ENCODE measurements at regions not wholly inside any gene's neighbourhood (a gene's known extent, or its start where the extent isn't known, plus 50 kb on each side); places are given as distances from the start of the nearest gene placed in this dataset.

DNA sequence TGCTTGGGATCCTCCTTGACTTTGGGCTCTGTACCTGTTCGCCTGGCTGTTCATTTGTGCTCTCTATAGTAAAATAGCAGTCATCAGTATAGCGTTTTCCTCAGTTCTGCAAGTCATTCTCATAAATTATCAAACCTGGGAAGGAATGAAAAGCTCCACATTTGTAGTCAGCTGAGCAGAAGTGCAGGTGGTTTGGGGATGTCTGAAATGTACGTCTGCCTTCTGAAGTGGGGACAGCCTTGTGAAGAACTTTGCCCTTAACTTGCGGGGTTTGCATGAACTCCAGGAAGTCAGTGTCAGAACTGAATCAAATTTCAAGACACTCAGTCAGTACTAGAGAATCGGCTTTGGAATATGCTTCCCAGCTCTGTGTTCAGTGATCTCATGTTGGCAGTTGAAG lies 358.3 kb upstream of the PRKCQ start:
- ChIA-PET CTCF (no interaction called here), POLR2A (no interaction called here)
- DNase-seq (ENCODE audit: extremely low spot score) = no peak
- TF ChIP-seq FOXK2 (IDR thresholded peaks at IDR 0.05) (no peak), ELF4 (IDR thresholded peaks at IDR 0.05) (no peak), L3MBTL2 (conservative IDR thresholded peaks at IDR 0.05) (no peak), TARDBP (IDR thresholded peaks at IDR 0.05) (no peak), NFRKB (IDR thresholded peaks at IDR 0.05) (no peak), CTBP1 (IDR thresholded peaks at IDR 0.05; ENCODE audit: borderline replicate concordance) (no peak), FOXA1 (IDR thresholded peaks at IDR 0.05) (no peak), SUZ12 (IDR thresholded peaks at IDR 0.05) (no peak), BHLHE40 (IDR thresholded peaks at IDR 0.05; ENCODE audit: borderline replicate concordance) (no peak), HDGF (IDR thresholded peaks at IDR 0.05; ENCODE audit: borderline replicate concordance) (no peak), ZNF384 (IDR thresholded peaks at IDR 0.05) (no peak)

DNA sequence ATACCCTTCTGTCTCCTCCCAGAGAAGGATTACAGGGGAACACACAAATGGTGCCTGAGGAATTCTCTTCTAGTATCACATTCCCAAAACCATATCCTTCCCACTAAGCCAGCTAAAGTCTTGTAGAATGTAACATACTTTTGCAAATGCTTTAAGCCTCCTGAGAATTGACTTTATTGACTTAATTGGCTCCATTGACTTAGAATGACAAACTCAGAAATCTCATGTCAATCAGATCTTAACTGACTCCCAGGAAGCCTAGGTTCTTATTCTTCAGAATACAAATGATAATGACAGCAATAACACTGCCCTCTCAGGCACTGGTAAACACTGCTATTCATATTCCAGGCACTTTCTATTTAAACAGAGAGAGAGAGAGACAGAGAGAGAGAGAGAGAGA lies 356.9 kb upstream of the PRKCQ start:
- ChIA-PET CTCF (no interaction called here), POLR2A (no interaction called here)
- TF ChIP-seq FOXK2 (IDR thresholded peaks at IDR 0.05) (no peak), ELF4 (IDR thresholded peaks at IDR 0.05) (no peak), ZNF384 (IDR thresholded peaks at IDR 0.05) (no peak), TARDBP (IDR thresholded peaks at IDR 0.05) (no peak), LEF1 (IDR thresholded peaks at IDR 0.05; ENCODE audit: borderline replicate concordance) (no peak), HDGF (IDR thresholded peaks at IDR 0.05; ENCODE audit: borderline replicate concordance) (no peak), SUZ12 (IDR thresholded peaks at IDR 0.05) (no peak), SP1 (IDR thresholded peaks at IDR 0.05) (no peak), NFRKB (IDR thresholded peaks at IDR 0.05) (no peak), FOXM1 (IDR thresholded peaks at IDR 0.05; ENCODE audit: borderline replicate concordance) (no peak), BHLHE40 (IDR thresholded peaks at IDR 0.05; ENCODE audit: borderline replicate concordance) (no peak), L3MBTL2 (conservative IDR thresholded peaks at IDR 0.05) (no peak), FOXA1 (IDR thresholded peaks at IDR 0.05) (no peak), ARNT (IDR thresholded peaks at IDR 0.05) (no peak)
- TF ChIP-seq, protein P1, sequence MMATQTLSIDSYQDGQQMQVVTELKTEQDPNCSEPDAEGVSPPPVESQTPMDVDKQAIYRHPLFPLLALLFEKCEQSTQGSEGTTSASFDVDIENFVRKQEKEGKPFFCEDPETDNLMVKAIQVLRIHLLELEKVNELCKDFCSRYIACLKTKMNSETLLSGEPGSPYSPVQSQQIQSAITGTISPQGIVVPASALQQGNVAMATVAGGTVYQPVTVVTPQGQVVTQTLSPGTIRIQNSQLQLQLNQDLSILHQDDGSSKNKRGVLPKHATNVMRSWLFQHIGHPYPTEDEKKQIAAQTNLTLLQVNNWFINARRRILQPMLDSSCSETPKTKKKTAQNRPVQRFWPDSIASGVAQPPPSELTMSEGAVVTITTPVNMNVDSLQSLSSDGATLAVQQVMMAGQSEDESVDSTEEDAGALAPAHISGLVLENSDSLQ (IDR thresholded peaks at IDR 0.05) = no peak
- DNase-seq (ENCODE audit: extremely low spot score) = no peak

DNA sequence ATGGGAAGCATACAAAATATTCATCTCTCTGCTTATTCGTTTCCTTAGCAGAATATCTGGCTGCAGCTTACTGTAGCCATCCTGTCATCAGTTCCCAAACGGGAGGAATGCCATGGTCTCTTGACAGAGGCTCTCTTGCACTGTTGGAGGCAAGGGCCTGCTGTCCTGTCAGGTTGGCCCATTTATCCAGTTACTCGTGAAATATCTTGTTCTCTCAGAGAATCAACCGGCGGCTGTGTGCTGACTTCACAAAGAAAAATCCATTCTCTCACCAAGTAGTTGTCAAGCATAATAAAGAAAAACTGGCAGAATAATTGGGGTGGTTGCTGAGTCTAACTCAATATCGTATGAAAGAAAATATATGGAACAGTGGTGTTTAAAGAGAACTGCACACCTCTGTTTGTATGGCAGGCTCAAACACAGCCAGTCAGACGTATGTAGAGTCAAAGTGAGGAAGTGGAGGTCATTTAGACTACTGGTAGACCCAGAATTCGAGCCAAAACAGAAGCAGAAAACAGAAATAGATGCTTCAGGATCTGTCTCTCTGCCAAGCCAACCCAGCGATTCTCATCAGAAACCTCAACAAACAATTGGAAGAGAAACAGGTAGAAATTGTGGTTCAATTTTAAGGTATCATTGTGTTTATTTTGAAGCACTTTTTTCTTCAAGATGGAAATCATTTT lies 349.2 kb upstream of the PRKCQ start:
- DNase-seq (ENCODE audit: extremely low spot score) = no peak
- CTCF ChIA-PET = interaction anchor here (1.0 to 1.7 kb wide), 2 partner anchors 9 to 11 kb away, joined by 3 to 6 read pairs; no protein-coding TSS in a partner anchor
- POLR2A ChIA-PET = no interaction called here
- TF ChIP-seq HDGF (IDR thresholded peaks at IDR 0.05; ENCODE audit: borderline replicate concordance) (no peak), LEF1 (IDR thresholded peaks at IDR 0.05; ENCODE audit: borderline replicate concordance) (no peak), NFRKB (IDR thresholded peaks at IDR 0.05) (no peak), L3MBTL2 (conservative IDR thresholded peaks at IDR 0.05) (no peak), FOXA1 (IDR thresholded peaks at IDR 0.05) (no peak), TARDBP (IDR thresholded peaks at IDR 0.05) (no peak), FOXM1 (IDR thresholded peaks at IDR 0.05; ENCODE audit: borderline replicate concordance) (no peak), SP1 (IDR thresholded peaks at IDR 0.05) (no peak), CTBP1 (IDR thresholded peaks at IDR 0.05; ENCODE audit: borderline replicate concordance) (no peak), ARNT (IDR thresholded peaks at IDR 0.05) (no peak), FOXK2 (IDR thresholded peaks at IDR 0.05) (no peak), BHLHE40 (IDR thresholded peaks at IDR 0.05; ENCODE audit: borderline replicate concordance) (no peak), SUZ12 (IDR thresholded peaks at IDR 0.05) (no peak), ZNF384 (IDR thresholded peaks at IDR 0.05) (no peak), ELF4 (IDR thresholded peaks at IDR 0.05) (no peak)
- TF ChIP-seq, protein P1 (IDR thresholded peaks at IDR 0.05) = no peak

DNA sequence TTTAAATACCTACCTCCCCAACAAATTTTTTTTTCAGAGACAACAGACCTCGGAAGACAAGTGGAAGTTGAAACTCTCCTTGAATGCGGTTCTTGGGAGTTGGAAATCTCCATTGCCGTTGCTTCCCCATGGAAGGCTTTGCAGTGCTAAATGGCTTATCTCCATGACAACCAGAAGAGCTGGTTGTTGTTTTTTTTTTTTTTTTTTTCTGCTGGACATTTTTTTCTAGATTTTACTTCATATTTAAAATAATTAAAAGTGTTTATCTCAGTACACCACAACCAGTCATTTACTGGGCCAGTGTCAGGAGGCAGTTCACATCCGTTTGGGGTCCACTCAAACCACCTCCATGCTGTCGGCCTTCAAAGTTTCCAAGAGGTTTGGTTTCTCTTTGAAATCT lies 348.5 kb upstream of the PRKCQ start:
- ChIA-PET CTCF (interaction anchor here (1.0 to 1.7 kb wide), 2 partner anchors 8 to 10 kb away, joined by 3 to 6 read pairs; no protein-coding TSS in a partner anchor), POLR2A (no interaction called here)
- TF ChIP-seq SP1 (IDR thresholded peaks at IDR 0.05) = no peak
- TF ChIP-seq TARDBP (IDR thresholded peaks at IDR 0.05) = no peak
- no peak for TF ChIP-seq SUZ12 (IDR thresholded peaks at IDR 0.05)
- no peak for TF ChIP-seq FOXA1 (IDR thresholded peaks at IDR 0.05)
- no peak for TF ChIP-seq ARNT (IDR thresholded peaks at IDR 0.05)
- no peak for TF ChIP-seq ELF4 (IDR thresholded peaks at IDR 0.05)
- no peak for TF ChIP-seq ZNF384 (IDR thresholded peaks at IDR 0.05)
- TF ChIP-seq NFRKB (IDR thresholded peaks at IDR 0.05) = no peak
- TF ChIP-seq HDGF (IDR thresholded peaks at IDR 0.05; ENCODE audit: borderline replicate concordance) = no peak
- no peak for TF ChIP-seq FOXM1 (IDR thresholded peaks at IDR 0.05; ENCODE audit: borderline replicate concordance)
- TF ChIP-seq L3MBTL2 (conservative IDR thresholded peaks at IDR 0.05) = no peak
- TF ChIP-seq BHLHE40 (IDR thresholded peaks at IDR 0.05; ENCODE audit: borderline replicate concordance) = no peak
- TF ChIP-seq CTBP1 (IDR thresholded peaks at IDR 0.05; ENCODE audit: borderline replicate concordance) = no peak
- TF ChIP-seq, protein P1 (IDR thresholded peaks at IDR 0.05) = no peak
- TF ChIP-seq LEF1 (IDR thresholded peaks at IDR 0.05; ENCODE audit: borderline replicate concordance) = no peak
- no peak for TF ChIP-seq FOXK2 (IDR thresholded peaks at IDR 0.05)
- no peak for DNase-seq (ENCODE audit: extremely low spot score)

DNA sequence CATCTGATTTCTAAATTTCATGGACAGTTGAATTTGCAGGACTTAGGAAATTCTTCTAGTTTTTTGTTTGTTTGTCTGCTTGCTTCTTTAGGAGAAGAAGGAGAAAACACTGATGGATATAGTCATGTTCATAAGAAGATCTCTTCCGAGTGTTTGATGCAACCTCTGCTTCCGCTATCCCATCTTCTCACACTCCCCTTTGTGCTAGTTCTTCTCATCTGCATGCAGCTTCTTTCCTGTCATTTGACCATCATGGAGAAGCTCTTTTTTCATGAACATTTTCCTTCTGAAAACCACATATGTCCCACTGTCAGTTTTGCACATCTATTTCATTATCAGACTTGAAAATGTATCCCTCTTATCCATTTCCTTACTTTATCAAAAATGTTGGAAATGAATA lies 346.9 kb upstream of the PRKCQ start:
- POLR2A ChIA-PET = no interaction called here
- TF ChIP-seq L3MBTL2 (conservative IDR thresholded peaks at IDR 0.05) (no peak), FOXA1 (IDR thresholded peaks at IDR 0.05) (no peak), NFRKB (IDR thresholded peaks at IDR 0.05) (no peak), ARNT (IDR thresholded peaks at IDR 0.05) (no peak), BHLHE40 (IDR thresholded peaks at IDR 0.05; ENCODE audit: borderline replicate concordance) (no peak), FOXK2 (IDR thresholded peaks at IDR 0.05) (no peak), TARDBP (IDR thresholded peaks at IDR 0.05) (no peak), ZNF384 (IDR thresholded peaks at IDR 0.05) (no peak), HDGF (IDR thresholded peaks at IDR 0.05; ENCODE audit: borderline replicate concordance) (no peak), SUZ12 (IDR thresholded peaks at IDR 0.05) (no peak), SP1 (IDR thresholded peaks at IDR 0.05) (no peak), LEF1 (IDR thresholded peaks at IDR 0.05; ENCODE audit: borderline replicate concordance) (no peak)
- CTCF ChIA-PET = no interaction called here
- no peak for DNase-seq (ENCODE audit: extremely low spot score)

Measured in HEK293T (cell line).